Uterus (tissue), 3 donors: ENCODE measurements at regions not wholly inside any gene's neighbourhood (a gene's known extent, or its start where the extent isn't known, plus 50 kb on each side); places are given as distances from the start of the nearest gene placed in this dataset.

ENCODE experiments used
- DNase-seq, 2 donors: peaks; one replicate each; pipeline ENCODE4 v3.0.0-alpha.2; 2019 to 2020
- H3K27ac ChIP-seq, 2 donors: fragments of 200-600 bp; sonication (generic); 1 replicate in 1 of 2; 2 replicates in 1 of 2; pipeline ENCODE4 v1.5.1; 2016 to 2018
- H3K27me3 ChIP-seq, 2 donors: fragments of 200-600 bp; sonication (generic); one replicate each; pipeline ENCODE4 v1.5.1; 2018 to 2019; ENCODE audit warnings: control low read depth in 1 of 2
- H3K36me3 ChIP-seq, 2 donors: fragments of 200-600 bp; sonication (generic); one replicate each; pipeline ENCODE4 v1.5.1; 2019; ENCODE audit warnings: control low read depth in 1 of 2
- H3K4me1 ChIP-seq, 2 donors: fragments of 200-600 bp; sonication (generic); one replicate each; pipeline ENCODE4 v1.5.1; 2018 to 2019; ENCODE audit warnings: control low read depth in 1 of 2
- H3K4me3 ChIP-seq, 2 donors: fragments of 200-600 bp; sonication (generic); 1 replicate in 1 of 2; 2 replicates in 1 of 2; pipeline ENCODE4 v1.5.1; 2018 to 2019; ENCODE audit warnings: mild to moderate bottlenecking in 1 of 2
- H3K9me3 ChIP-seq, 2 donors: fragments of 200-600 bp; sonication (generic); one replicate each; pipeline ENCODE4 v1.5.1; 2019; ENCODE audit warnings: control low read depth in 1 of 2
- CTCF ChIP-seq, 4 experiments: fragments of 200-600 bp in 2 of 4; fragments of 450-650 bp in 2 of 4; sonication (generic) in 2 of 4; IDR thresholded peaks; one replicate each; pipeline ENCODE4 v1.5.1; 2016 to 2019; ENCODE audit warnings: antibody characterized with exemption in 4 of 4, mild to moderate bottlenecking in 2 of 4, moderate library complexity in 1 of 4
- POLR2A ChIP-seq, 2 donors: fragments of 450-650 bp; IDR thresholded peaks; one replicate each; pipeline ENCODE4 v1.6.1; 2016; ENCODE audit warnings: antibody characterized with exemption in 2 of 2, mild to moderate bottlenecking in 1 of 2, moderate library complexity in 1 of 2
- intact Hi-C: fragments of 100-400 bp; cut with DNase I; formaldehyde crosslinking; loops from one replicate; pipeline ENCODE4 v1.15.1; 2023; ENCODE audit warnings: low total_unique reads
- donor health status: DM: yes; HTN: yes; CAD: no.

GRCh38 chr5:168054091-168054490 is 237.4 kb upstream of the WWC1 start:
- intact Hi-C loops = no loop called here
- Histone ChIP-seq H3K9me3 (no peaks in the 10 kb centered on the region), H3K27ac (no peak overlapping the region), H3K27me3 (no peaks in the 10 kb centered on the region), H3K4me1 (no peaks in the 10 kb centered on the region), H3K4me3 (no peak overlapping the region), H3K36me3 (no peaks in the 10 kb centered on the region)
- no peak for TF ChIP-seq POLR2A (IDR thresholded peaks at IDR 0.05)
- TF ChIP-seq CTCF (IDR thresholded peaks at IDR 0.05) = no peak
- DNase-seq = no peak

GRCh38 chr5:168055141-168055683 is 236.2 kb upstream of the WWC1 start:
- TF ChIP-seq POLR2A (IDR thresholded peaks at IDR 0.05) (no peak), CTCF (IDR thresholded peaks at IDR 0.05) (no peak)
- Histone ChIP-seq H3K4me1 (no peaks in the 10 kb centered on the region), H3K27ac (no peak overlapping the region), H3K36me3 (no peaks in the 10 kb centered on the region), H3K4me3 (no peak overlapping the region), H3K9me3 (no peaks in the 10 kb centered on the region), H3K27me3 (no peaks in the 10 kb centered on the region)
- no peak for DNase-seq
- intact Hi-C loops = no loop called here

GRCh38 chr5:168055961-168056360 is 235.5 kb upstream of the WWC1 start:
- H3K4me3 ChIP-seq = no peak overlapping the region
- no peak for TF ChIP-seq POLR2A (IDR thresholded peaks at IDR 0.05)
- no peak for TF ChIP-seq CTCF (IDR thresholded peaks at IDR 0.05)
- no peak for DNase-seq
- no peaks in the 10 kb centered on the region for H3K9me3 ChIP-seq
- H3K27ac ChIP-seq = no peak overlapping the region
- intact Hi-C loops = no loop called here
- H3K27me3 ChIP-seq = no peaks in the 10 kb centered on the region
- H3K4me1 ChIP-seq = no peaks in the 10 kb centered on the region
- no peaks in the 10 kb centered on the region for H3K36me3 ChIP-seq

GRCh38 chr5:168056499-168057182 is 234.8 kb upstream of the WWC1 start:
- H3K36me3 ChIP-seq = no peaks in the 10 kb centered on the region
- H3K4me3 ChIP-seq = no peak overlapping the region
- H3K27ac ChIP-seq = no peak overlapping the region
- intact Hi-C loops = no loop called here
- H3K27me3 ChIP-seq = no peaks in the 10 kb centered on the region
- no peak for DNase-seq
- H3K4me1 ChIP-seq = no peaks in the 10 kb centered on the region
- no peaks in the 10 kb centered on the region for H3K9me3 ChIP-seq
- no peak for TF ChIP-seq POLR2A (IDR thresholded peaks at IDR 0.05)
- no peak for TF ChIP-seq CTCF (IDR thresholded peaks at IDR 0.05)

GRCh38 chr5:168057905-168058304 is 233.5 kb upstream of the WWC1 start:
- no peaks in the 10 kb centered on the region for H3K4me1 ChIP-seq
- H3K4me3 ChIP-seq = no peak overlapping the region
- no peaks in the 10 kb centered on the region for H3K27me3 ChIP-seq
- H3K9me3 ChIP-seq = no peaks in the 10 kb centered on the region
- no peak for DNase-seq
- H3K27ac ChIP-seq = no peak overlapping the region
- TF ChIP-seq POLR2A (IDR thresholded peaks at IDR 0.05) (no peak), CTCF (IDR thresholded peaks at IDR 0.05) (no peak)
- H3K36me3 ChIP-seq = no peaks in the 10 kb centered on the region
- intact Hi-C loops = no loop called here
